Heart left ventricle (tissue), 16 donors: ENCODE measurements at regions not wholly inside any gene's neighbourhood (a gene's known extent, or its start where the extent isn't known, plus 50 kb on each side); places are given as distances from the start of the nearest gene placed in this dataset.

ENCODE experiments used
- ATAC-seq, 4 donors: fragments of 200-7000 bp; cut with Tn5 transposase; one replicate each; pipeline ENCODE4 v1.9.1; 2020 to 2022; ENCODE audit warnings: moderate library complexity in 4 of 4, mild to moderate bottlenecking in 3 of 4, moderate number of reproducible peaks in 1 of 4
- DNase-seq, 5 donors: peaks; one replicate each; pipeline ENCODE4 v3.0.0-alpha.2; 2020
- H3K27ac ChIP-seq, 12 donors: fragments of 200-600 bp; sonication (generic) in 4 of 12; one replicate each; pipeline versions ENCODE4 v1.5.0 to v1.8.0; 2016 to 2022; ENCODE audit warnings: mild to moderate bottlenecking in 2 of 12
- H3K27me3 ChIP-seq, 9 donors: fragments of 200-600 bp; sonication (generic) in 2 of 9; one replicate each; pipeline versions ENCODE4 v1.5.1 to v1.8.0; 2016 to 2022; ENCODE audit warnings: mild to moderate bottlenecking in 3 of 9
- H3K36me3 ChIP-seq, 9 donors: fragments of 200-600 bp; sonication (generic) in 2 of 9; one replicate each; pipeline versions ENCODE4 v1.5.0 to v1.8.0; 2018 to 2022; ENCODE audit warnings: mild to moderate bottlenecking in 2 of 9
- H3K4me1 ChIP-seq, 12 donors: fragments of 200-600 bp; sonication (generic) in 4 of 12; one replicate each; pipeline versions ENCODE4 v1.5.0 to v1.8.0; 2016 to 2022; ENCODE audit warnings: mild to moderate bottlenecking in 3 of 12
- H3K4me3 ChIP-seq, 12 donors: fragments of 200-600 bp; sonication (generic) in 4 of 12; one replicate each; pipeline versions ENCODE4 v1.5.0 to v1.8.0; 2017 to 2022; ENCODE audit warnings: mild to moderate bottlenecking in 9 of 12, moderate library complexity in 4 of 12
- H3K9me3 ChIP-seq, 12 donors: fragments of 200-600 bp; sonication (generic) in 4 of 12; one replicate each; pipeline versions ENCODE4 v1.5.0 to v1.8.0; 2016 to 2022; ENCODE audit warnings: mild to moderate bottlenecking in 1 of 12
- POLR2A ChIP-seq, 2 donors: fragments of 450-650 bp; IDR thresholded peaks; one replicate each; pipeline ENCODE4 v1.6.1; 2017; ENCODE audit warnings: antibody characterized with exemption in 2 of 2, mild to moderate bottlenecking in 2 of 2, moderate library complexity in 2 of 2
- WGBS, 4 donors: extraction: QIAGEN DNeasy Blood & Tissue Kit in 2 of 4; methylation state at CpG; one replicate each; pipeline versions ENCODE4 v1.1.5 to v1.1.7; 2013 to 2018; 5-methylcytosine and 5-hydroxymethylcytosine counted together
- intact Hi-C, 10 donors: fragments of 100-400 bp; cut with DNase I; formaldehyde crosslinking; loops; one replicate each; pipeline versions ENCODE4 v1.11.1 to v1.14.2; 2022
- TF ChIP-seq, protein P1 (sequence below), 12 donors: fragments of 200-600 bp; sonication (generic) in 4 of 12; IDR thresholded peaks; one replicate each; pipeline versions ENCODE4 v1.5.0 to v1.8.0; 2018 to 2022; ENCODE audit warnings: antibody characterized with exemption in 12 of 12, mild to moderate bottlenecking in 5 of 12
- donor health status: ischemic (EF 13 %, LVEDD 7.1; RV severe dilation, severe dysfunction).
- donor health status: healthy with polysubstance abuse.
- donor health status: DM: no; HTN: yes; CAD: no.
- donor health status: DM: no; HTN: no; CAD: no.
- donor health status: ischemic (EF 25% LVEDD 6.9; RV normal size, moderate dysfunction).
- donor health status: ischemic (EF 25% LVEDD 5.7; RV mildly dilated, moderate dysfunction).
- donor health status: healthy.
- donor health status: DM: yes; HTN: yes; CAD: no.
- donor health status: ischemic (EF 35%, LVEDD 5.7; RV mildly dilated, moderate dysfunction).
- donor health status: nonischemic (EF 11% LVEDD 7.7; RV severe dilation, severe dysfunction).
- donor health status: DM: yes; HTN: yes; CAD: no.
- donor health status: PGD.
- donor health status: ischemic (EF 29% LVEDD 5.4; RV normal size, mild dysfunction).
- donor health status: nonischemic (EF 23%, LVEDD 6.1; RV moderate dilation, normal function).

- Histone ChIP-seq H3K4me1 (no peaks in the 10 kb centered on the region), H3K36me3 (no peaks in the 10 kb centered on the region), H3K27me3 (peaks cover 0 to 36% (median 6%) of the 10 kb centered on the region in 9 donors), H3K4me3 (no peak overlapping the region), H3K27ac (no peak overlapping the region), H3K9me3 (no peaks in the 10 kb centered on the region)
- TF ChIP-seq POLR2A (IDR thresholded peaks at IDR 0.05): no peak
- TF ChIP-seq, protein P1, sequence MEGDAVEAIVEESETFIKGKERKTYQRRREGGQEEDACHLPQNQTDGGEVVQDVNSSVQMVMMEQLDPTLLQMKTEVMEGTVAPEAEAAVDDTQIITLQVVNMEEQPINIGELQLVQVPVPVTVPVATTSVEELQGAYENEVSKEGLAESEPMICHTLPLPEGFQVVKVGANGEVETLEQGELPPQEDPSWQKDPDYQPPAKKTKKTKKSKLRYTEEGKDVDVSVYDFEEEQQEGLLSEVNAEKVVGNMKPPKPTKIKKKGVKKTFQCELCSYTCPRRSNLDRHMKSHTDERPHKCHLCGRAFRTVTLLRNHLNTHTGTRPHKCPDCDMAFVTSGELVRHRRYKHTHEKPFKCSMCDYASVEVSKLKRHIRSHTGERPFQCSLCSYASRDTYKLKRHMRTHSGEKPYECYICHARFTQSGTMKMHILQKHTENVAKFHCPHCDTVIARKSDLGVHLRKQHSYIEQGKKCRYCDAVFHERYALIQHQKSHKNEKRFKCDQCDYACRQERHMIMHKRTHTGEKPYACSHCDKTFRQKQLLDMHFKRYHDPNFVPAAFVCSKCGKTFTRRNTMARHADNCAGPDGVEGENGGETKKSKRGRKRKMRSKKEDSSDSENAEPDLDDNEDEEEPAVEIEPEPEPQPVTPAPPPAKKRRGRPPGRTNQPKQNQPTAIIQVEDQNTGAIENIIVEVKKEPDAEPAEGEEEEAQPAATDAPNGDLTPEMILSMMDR (IDR thresholded peaks at IDR 0.05): no peak
- intact Hi-C loops: no loop called here
- no peak for ATAC-seq
- no peak for DNase-seq
- 70 to 83% (median 80%) methylated on average over 13 to 14 of the region's 14 CpGs for WGBS, 4 donors
Observed at GRCh38 chr16:86093801-86094750, 195.1 kb downstream of the IRF8 start.

GRCh38 chr16:86095131-86095752 lies 196.3 kb downstream of the IRF8 start:
- Histone ChIP-seq H3K4me1 (no peaks in the 10 kb centered on the region), H3K27ac (no peak overlapping the region), H3K4me3 (no peak overlapping the region), H3K36me3 (no peaks in the 10 kb centered on the region), H3K9me3 (no peaks in the 10 kb centered on the region), H3K27me3 (peaks cover 0 to 37% (median 4%) of the 10 kb centered on the region in 9 donors)
- ATAC-seq (no peak), DNase-seq (no peak)
- WGBS, 4 donors: 77 to 87% (median 86%) methylated on average over 15 of the region's 15 CpGs
- TF ChIP-seq POLR2A (IDR thresholded peaks at IDR 0.05): no peak
- TF ChIP-seq, protein P1 (IDR thresholded peaks at IDR 0.05): no peak
- intact Hi-C loops: no loop called here

- intact Hi-C loops: no loop called here
- no peak for ATAC-seq
- no peak for TF ChIP-seq POLR2A (IDR thresholded peaks at IDR 0.05)
- TF ChIP-seq, protein P1 (IDR thresholded peaks at IDR 0.05): no peak
- Histone ChIP-seq H3K27me3 (peaks cover 0 to 38% (median 10%) of the 10 kb centered on the region in 9 donors), H3K36me3 (no peaks in the 10 kb centered on the region), H3K27ac (no peak overlapping the region), H3K4me3 (no peak overlapping the region), H3K9me3 (no peaks in the 10 kb centered on the region), H3K4me1 (no peaks in the 10 kb centered on the region)
- no peak for DNase-seq
- 84 to 94% (median 88%) methylated on average over 5 to 6 of the region's 6 CpGs for WGBS, 4 donors
Observed at GRCh38 chr16:86095906-86096485, 197.0 kb downstream of the IRF8 start.

- Histone ChIP-seq H3K36me3 (no peaks in the 10 kb centered on the region), H3K9me3 (no peaks in the 10 kb centered on the region), H3K27me3 (peaks cover 0 to 37% (median 10%) of the 10 kb centered on the region in 9 donors), H3K4me3 (no peak overlapping the region), H3K4me1 (no peaks in the 10 kb centered on the region), H3K27ac (no peak overlapping the region)
- intact Hi-C loops: no loop called here
- no peak for ATAC-seq
- 75 to 87% (median 83%) methylated on average over 7 of the region's 7 CpGs for WGBS, 4 donors
- no peak for DNase-seq
- TF ChIP-seq, protein P1 (IDR thresholded peaks at IDR 0.05): no peak
- TF ChIP-seq POLR2A (IDR thresholded peaks at IDR 0.05): no peak
Observed at GRCh38 chr16:86096850-86097249, 197.9 kb downstream of the IRF8 start.
